IMR-90 (cell line): ENCODE measurements at regions not wholly inside any gene's neighbourhood (a gene's known extent, or its start where the extent isn't known, plus 50 kb on each side); places are given as distances from the start of the nearest gene placed in this dataset.

Source experiments
- ATAC-seq: fragments of 200-7000 bp; cut with Tn5 transposase; 2 replicates; pipeline ENCODE4 v1.9.1; 2020; ENCODE audit warnings: low read depth, mild to moderate bottlenecking, moderate library complexity
- BruUV-seq: library from RNA; stranded (reverse); fragments of 400-500 nt; replicated peaks from 2 replicates; lab custom pipeline; 2021; lab: Mats Ljungman, UMichigan
- CTCF ChIA-PET: fragments of 300-600 bp; formaldehyde crosslinking; extraction: SDS; loops from one replicate; lab custom pipeline; 2021; ENCODE audit warnings: antibody characterized with exemption; lab: Yijun Ruan, JAX
- POLR2A ChIA-PET: fragments of 300-600 bp; sonication (Branson Sonifier 250); formaldehyde crosslinking; loops from one replicate; lab custom pipeline; 2022; ENCODE audit warnings: antibody characterized with exemption; ENCODE audit not compliant: unreplicated experiment; lab: Charles Lee
- DNase-seq: peaks from one replicate; pipeline ENCODE4 v3.0.0; 2013
- H2AFZ ChIP-seq: replicated peaks from 2 replicates; pipeline ENCODE3; 2013; ENCODE audit warnings: low read length, mild to moderate bottlenecking; ENCODE audit not compliant: poor library complexity
- H2AK5ac ChIP-seq: 2 replicates; pipeline ENCODE4 v1.6.1; 2013; ENCODE audit warnings: low read depth, low read length, inconsistent platforms
- H2AK9ac ChIP-seq: replicated peaks from 2 replicates; pipeline ENCODE3; 2013; ENCODE audit warnings: mild to moderate bottlenecking, low read depth, low read length, moderate library complexity; ENCODE audit not compliant: poor library complexity
- H2BK120ac ChIP-seq: 2 replicates; pipeline ENCODE4 v1.6.1; 2013; ENCODE audit warnings: low read depth, low read length, inconsistent platforms
- H2BK15ac ChIP-seq: 3 replicates; pipeline ENCODE4 v1.6.1; 2013; ENCODE audit warnings: low read depth, low read length, inconsistent platforms
- H2BK20ac ChIP-seq: 2 replicates; pipeline ENCODE4 v1.6.1; 2013; ENCODE audit warnings: low read depth, mild to moderate bottlenecking, inconsistent platforms, low read length, moderate library complexity
- H2BK5ac ChIP-seq: 2 replicates; pipeline ENCODE4 v1.6.1; 2013; ENCODE audit warnings: mild to moderate bottlenecking, low read depth, low read length, inconsistent platforms; ENCODE audit not compliant: poor library complexity, severe bottlenecking
- H3K14ac ChIP-seq: replicated peaks from 2 replicates; pipeline ENCODE4 v1.6.1; 2013; ENCODE audit warnings: low read depth, low read length, inconsistent platforms
- H3K18ac ChIP-seq: 2 replicates; pipeline ENCODE4 v1.6.1; 2013; ENCODE audit warnings: low read depth, low read length, control low read depth
- H3K23ac ChIP-seq: 2 replicates; pipeline ENCODE4 v1.6.1; 2013; ENCODE audit warnings: low read depth, low read length, inconsistent platforms
- H3K27ac ChIP-seq: 2 replicates; pipeline ENCODE4 v1.5.1; 2013; ENCODE audit warnings: mild to moderate bottlenecking, control low read depth, low read length; ENCODE audit not compliant: insufficient read depth
- H3K27me3 ChIP-seq: 2 replicates; pipeline ENCODE4 v1.6.1; 2013; ENCODE audit warnings: low read length; ENCODE audit not compliant: control insufficient read depth, insufficient read depth
- H3K36me3 ChIP-seq: 2 replicates; pipeline ENCODE4 v1.6.1; 2013; ENCODE audit warnings: low read length, mixed read lengths; ENCODE audit not compliant: control insufficient read depth, insufficient read depth
- H3K4ac ChIP-seq: 2 replicates; pipeline ENCODE4 v1.6.1; 2013; ENCODE audit warnings: low read depth, low read length, inconsistent platforms
- H3K4me1 ChIP-seq: 2 replicates; pipeline ENCODE4 v1.6.1; 2013; ENCODE audit warnings: low read length, mixed read lengths; ENCODE audit not compliant: control insufficient read depth, insufficient read depth
- H3K4me2 ChIP-seq: 2 replicates; pipeline ENCODE4 v1.6.1; 2013; ENCODE audit warnings: low read depth, mild to moderate bottlenecking, control low read depth, low read length, moderate library complexity
- H3K4me3 ChIP-seq: 2 replicates; pipeline ENCODE4 v1.5.1; 2013; ENCODE audit warnings: low read depth, mild to moderate bottlenecking, control low read depth, low read length, moderate library complexity; ENCODE audit not compliant: insufficient read depth
- H3K56ac ChIP-seq: 2 replicates; pipeline ENCODE4 v1.6.1; 2013; ENCODE audit warnings: low read length, inconsistent platforms; ENCODE audit not compliant: insufficient read depth; ENCODE audit errors: extremely low read depth
- H3K79me1 ChIP-seq, 2 experiments: 2 replicates each; pipeline ENCODE4 v1.6.1; 2013; ENCODE audit warnings: low read length in 2 of 2, inconsistent platforms in 1 of 2, low read depth in 1 of 2
- H3K9ac ChIP-seq: 2 replicates; pipeline ENCODE4 v1.6.1; 2013; ENCODE audit warnings: low read depth, low read length, control low read depth
- H3K9me1 ChIP-seq: 2 replicates; pipeline ENCODE4 v1.6.1; 2013; ENCODE audit warnings: low read length, inconsistent platforms; ENCODE audit not compliant: insufficient read depth
- H3K9me3 ChIP-seq: 2 replicates; pipeline ENCODE4 v1.6.1; 2013; ENCODE audit warnings: low read length; ENCODE audit not compliant: control insufficient read depth, insufficient read depth
- H4K20me1 ChIP-seq: 2 replicates; pipeline ENCODE4 v1.6.1; 2013; ENCODE audit warnings: low read length, inconsistent platforms; ENCODE audit not compliant: insufficient read depth
- H4K5ac ChIP-seq: 2 replicates; pipeline ENCODE4 v1.6.1; 2013; ENCODE audit warnings: mild to moderate bottlenecking, low read depth, low read length, control low read depth
- H4K8ac ChIP-seq, 2 experiments: 2 replicates each; pipeline ENCODE4 v1.6.1; 2013; ENCODE audit warnings: low read depth in 2 of 2, low read length in 2 of 2, control low read depth in 1 of 2, inconsistent platforms in 1 of 2
- H4K91ac ChIP-seq: 2 replicates; pipeline ENCODE4 v1.6.1; 2013; ENCODE audit warnings: low read depth, low read length, inconsistent platforms; ENCODE audit not compliant: insufficient read depth
- BHLHE40 ChIP-seq: fragments of 150-350 bp; IDR thresholded peaks from 2 replicates; pipeline ENCODE4 v1.6.1; 2016; ENCODE audit warnings: mild to moderate bottlenecking, low read depth, low read length
- MAFK ChIP-seq: IDR thresholded peaks from 2 replicates; pipeline ENCODE4 v1.6.1; 2012; ENCODE audit warnings: low read depth, low read length, improper control_type of control experiment
- NFE2L2 ChIP-seq: fragments of 150-350 bp; IDR thresholded peaks from 2 replicates; pipeline ENCODE4 v1.6.1; 2016; ENCODE audit warnings: low read depth, mild to moderate bottlenecking, low read length
- POLR2A ChIP-seq: IDR thresholded peaks from 2 replicates; pipeline ENCODE4 v1.6.1; 2012; ENCODE audit warnings: mild to moderate bottlenecking, low read depth, low read length
- RCOR1 ChIP-seq: IDR thresholded peaks from 2 replicates; pipeline ENCODE4 v1.6.1; 2012; ENCODE audit warnings: mild to moderate bottlenecking, low read length, improper control_type of control experiment; ENCODE audit not compliant: insufficient replicate concordance
- SMC3 ChIP-seq: fragments of 150-350 bp; IDR thresholded peaks from 2 replicates; pipeline ENCODE4 v1.6.1; 2016; ENCODE audit warnings: low read depth, mild to moderate bottlenecking, antibody characterized with exemption, low read length, moderate library complexity
- WGBS, 2 experiments: methylation state at CpG; one replicate each; pipeline versions ENCODE4 v1.1.5 to v1.1.7; 2013; ENCODE audit warnings: missing lambda C conversion rate in 2 of 2; ENCODE audit not compliant: insufficient read length in 1 of 2; ENCODE audit errors: extremely low coverage in 2 of 2; 5-methylcytosine and 5-hydroxymethylcytosine counted together
- dilution Hi-C: fragments of 300-500 bp; cut with HindIII; formaldehyde crosslinking; loops from one replicate; pipeline ENCODE4 v1.14.3; 2018; ENCODE audit warnings: low sequenced_read_pairs; ENCODE audit not compliant: unreplicated experiment
- in situ Hi-C: fragments of 300-500 bp; cut with MboI; formaldehyde crosslinking; loops from 3 replicates; pipeline ENCODE4 v1.14.3; 2019; ENCODE audit warnings: low sequenced_read_pairs, inconsistent platforms, mixed read lengths
- intact Hi-C: fragments of 100-400 bp; cut with micrococcal nuclease; formaldehyde crosslinking; loops from 2 replicates; pipeline ENCODE4 v1.10.0; 2022
- TF ChIP-seq, protein P1 (sequence below): fragments of 150-350 bp; IDR thresholded peaks from 2 replicates; pipeline ENCODE4 v1.6.1; 2017; ENCODE audit warnings: mild to moderate bottlenecking, antibody characterized with exemption, low read length, low read depth

- H3K4me1 ChIP-seq, result no peaks in the 10 kb centered on the region
- ChIA-PET CTCF (no interaction called here), POLR2A (no interaction called here)
- dilution Hi-C loops, result no loop called here
- H3K18ac ChIP-seq, result no peak overlapping the region
- no peak overlapping the region for H2BK5ac ChIP-seq
- H3K56ac ChIP-seq, result no peak overlapping the region
- H4K91ac ChIP-seq, result no peak overlapping the region
- no CpG with 5 or more reads among the region's 2 CpGs for WGBS, 2 experiments
- H3K4ac ChIP-seq, result no peak overlapping the region
- H4K8ac ChIP-seq, result no peak overlapping the region
- BruUV-seq, result no TSS peak
- no peak overlapping the region for H3K4me2 ChIP-seq
- TF ChIP-seq MAFK, result no peak
- TF ChIP-seq, protein P1, sequence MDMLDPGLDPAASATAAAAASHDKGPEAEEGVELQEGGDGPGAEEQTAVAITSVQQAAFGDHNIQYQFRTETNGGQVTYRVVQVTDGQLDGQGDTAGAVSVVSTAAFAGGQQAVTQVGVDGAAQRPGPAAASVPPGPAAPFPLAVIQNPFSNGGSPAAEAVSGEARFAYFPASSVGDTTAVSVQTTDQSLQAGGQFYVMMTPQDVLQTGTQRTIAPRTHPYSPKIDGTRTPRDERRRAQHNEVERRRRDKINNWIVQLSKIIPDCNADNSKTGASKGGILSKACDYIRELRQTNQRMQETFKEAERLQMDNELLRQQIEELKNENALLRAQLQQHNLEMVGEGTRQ, result no peak
- no peak for TF ChIP-seq SMC3
- TF ChIP-seq POLR2A, result no peak
- no peak for TF ChIP-seq BHLHE40
- TF ChIP-seq RCOR1, result no peak
- TF ChIP-seq NFE2L2, result no peak
- H2BK120ac ChIP-seq, result no peak overlapping the region
- intact Hi-C loops, result no loop called here
- no peak overlapping the region for H2AK9ac ChIP-seq
- no peaks in the 10 kb centered on the region for H3K27me3 ChIP-seq
- H2AFZ ChIP-seq, result no peak overlapping the region
- H3K36me3 ChIP-seq, result no peaks in the 10 kb centered on the region
- in situ Hi-C loops, result no loop called here
- H2BK20ac ChIP-seq, result no peak overlapping the region
- H3K14ac ChIP-seq, result no peak overlapping the region
- H2BK15ac ChIP-seq, result no peak overlapping the region
- DNase-seq (no peak), ATAC-seq (no peak)
- no peak overlapping the region for H4K5ac ChIP-seq
- H3K23ac ChIP-seq, result no peak overlapping the region
- H4K20me1 ChIP-seq, result no peaks in the 10 kb centered on the region
- no peak overlapping the region for H3K4me3 ChIP-seq
- no peak overlapping the region for H2AK5ac ChIP-seq
- H3K79me1 ChIP-seq, result no peaks in the 10 kb centered on the region
- H3K27ac ChIP-seq, result no peak overlapping the region
- H3K9me1 ChIP-seq, result no peaks in the 10 kb centered on the region
- H3K9ac ChIP-seq, result no peak overlapping the region
- no peaks in the 10 kb centered on the region for H3K9me3 ChIP-seq
These were observed 675.1 kb downstream of the GRXCR1 start for GRCh38 chr4:43567644-43568043.
